Endothelial cell of umbilical vein (primary cell): ENCODE measurements at regions not wholly inside any gene's neighbourhood (a gene's known extent, or its start where the extent isn't known, plus 50 kb on each side); places are given as distances from the start of the nearest gene placed in this dataset.

Source experiments
- BruUV-seq: library from RNA; stranded (reverse); fragments of 400-500 nt; replicated peaks from 2 replicates; lab custom pipeline; 2021; lab: Mats Ljungman, UMichigan
- CTCF ChIA-PET: fragments of 300-600, 350-600 bp; sonication (Branson Sonifier 250); formaldehyde crosslinking; loops from one replicate; lab custom pipeline; 2021; ENCODE audit warnings: antibody characterized with exemption, inconsistent platforms; lab: Charles Lee
- POLR2A ChIA-PET: fragments of 300-600, 350-600 bp; sonication (Branson Sonifier 250); formaldehyde crosslinking; loops from one replicate; lab custom pipeline; 2021; ENCODE audit warnings: antibody characterized with exemption, inconsistent platforms; lab: Charles Lee
- DNase-seq: peaks from one replicate; pipeline ENCODE4 v3.0.0-alpha.2; 2011; ENCODE audit warnings: low read depth, low spot score
- FAIRE-seq: peaks from 2 replicates; lab custom pipeline; 2011; peaks lifted over from hg19 to GRCh38; lab: Jason Lieb, UNC
- H2AFZ ChIP-seq: 2 replicates; pipeline ENCODE4 v1.6.0; 2012; ENCODE audit warnings: low read depth, low read length, control low read depth, inconsistent platforms
- H3K27ac ChIP-seq: 2 replicates; pipeline ENCODE4 v1.5.1; 2011; ENCODE audit warnings: low read depth, mild to moderate bottlenecking, control low read depth, low read length, moderate library complexity; ENCODE audit not compliant: insufficient read depth
- H3K27me3 ChIP-seq, 2 experiments: 2 replicates each; pipeline versions ENCODE4 v1.6.0 to v1.6.1; 2011; ENCODE audit warnings: low read length in 2 of 2, mixed read lengths in 1 of 2; ENCODE audit not compliant: control insufficient read depth in 2 of 2, insufficient read depth in 2 of 2
- H3K36me3 ChIP-seq, 2 experiments: 2 replicates in 1 of 2; 3 replicates in 1 of 2; pipeline ENCODE4 v1.5.1; 2011; ENCODE audit warnings: low read length in 2 of 2, mild to moderate bottlenecking in 1 of 2, moderate library complexity in 1 of 2; ENCODE audit not compliant: control insufficient read depth in 2 of 2, insufficient read depth in 2 of 2; ENCODE audit errors: extremely low read depth in 1 of 2
- H3K4me1 ChIP-seq: 3 replicates; pipeline ENCODE4 v1.5.1; 2011; ENCODE audit warnings: mild to moderate bottlenecking, low read length; ENCODE audit not compliant: control insufficient read depth, insufficient read depth; ENCODE audit errors: extremely low read depth
- H3K4me2 ChIP-seq: 2 replicates; pipeline ENCODE4 v1.6.1; 2011; ENCODE audit warnings: low read length, control low read depth, mixed read lengths; ENCODE audit not compliant: insufficient read depth
- H3K4me3 ChIP-seq, 3 experiments: fragments of 200-600 bp in 1 of 3; sonication (generic), shearing (Covaris generic) in 1 of 3; replicated peaks in 1 of 3; 2 replicates each; pipeline ENCODE4 v1.5.1; 2011 to 2016; ENCODE audit warnings: control low read depth in 3 of 3, low read length in 3 of 3, mild to moderate bottlenecking in 2 of 3, inconsistent platforms in 1 of 3, low read depth in 1 of 3, moderate library complexity in 1 of 3; ENCODE audit not compliant: insufficient read depth in 1 of 3
- H3K79me2 ChIP-seq: 2 replicates; pipeline ENCODE4 v1.6.0; 2012; ENCODE audit warnings: low read length, inconsistent platforms; ENCODE audit not compliant: control insufficient read depth, insufficient read depth
- H3K9ac ChIP-seq: replicated peaks from 2 replicates; pipeline ENCODE3; 2011; ENCODE audit warnings: low read length, control low read depth; ENCODE audit not compliant: insufficient read depth; ENCODE audit errors: extremely low read depth
- H3K9me1 ChIP-seq: replicated peaks from 3 replicates; pipeline ENCODE4 v1.6.0; 2011; ENCODE audit warnings: mild to moderate bottlenecking, low read length; ENCODE audit not compliant: control insufficient read depth, insufficient read depth; ENCODE audit errors: extremely low read depth
- H3K9me3 ChIP-seq: replicated peaks from 2 replicates; pipeline ENCODE4 v1.5.1; 2012; ENCODE audit warnings: low read length, inconsistent platforms; ENCODE audit not compliant: control insufficient read depth, insufficient read depth
- H4K20me1 ChIP-seq: replicated peaks from 2 replicates; pipeline ENCODE3; 2011; ENCODE audit warnings: mild to moderate bottlenecking, low read length; ENCODE audit not compliant: control insufficient read depth, insufficient read depth; ENCODE audit errors: extremely low read depth
- EZH2 ChIP-seq: IDR thresholded peaks from 2 replicates; pipeline ENCODE4 v1.6.1; 2012; ENCODE audit warnings: borderline replicate concordance, low read depth, mild to moderate bottlenecking, moderate library complexity, low read length, inconsistent platforms; ENCODE audit not compliant: severe bottlenecking
- FOS ChIP-seq: IDR thresholded peaks from 2 replicates; pipeline ENCODE4 v1.6.1; 2011; ENCODE audit warnings: mild to moderate bottlenecking, low read length, moderate library complexity, borderline replicate concordance; ENCODE audit not compliant: insufficient read depth
- GATA2 ChIP-seq: IDR thresholded peaks from 2 replicates; pipeline ENCODE4 v1.7.0; 2011; ENCODE audit warnings: low read depth, mild to moderate bottlenecking, moderate library complexity, mixed read lengths, low read length; ENCODE audit not compliant: insufficient read length, insufficient read depth
- JUN ChIP-seq: IDR thresholded peaks from 2 replicates; pipeline ENCODE4 v1.6.1; 2011; ENCODE audit warnings: borderline replicate concordance, low read depth; ENCODE audit not compliant: insufficient read length, insufficient read depth
- MAX ChIP-seq: IDR thresholded peaks from 2 replicates; pipeline ENCODE4 v1.6.1; 2011; ENCODE audit not compliant: insufficient read depth, insufficient read length
- MYC ChIP-seq: IDR thresholded peaks from one replicate; pipeline ENCODE4 v1.6.1; 2011; ENCODE audit warnings: mild to moderate bottlenecking, low read depth, low read length
- POLR2A ChIP-seq: IDR thresholded peaks from 2 replicates; pipeline ENCODE4 v1.6.1; 2012; ENCODE audit warnings: low read depth, mild to moderate bottlenecking, control low read depth, low read length
- POLR2AphosphoS5 ChIP-seq: IDR thresholded peaks from 2 replicates; pipeline ENCODE4 v1.6.1; 2012; ENCODE audit warnings: low read depth, mild to moderate bottlenecking, control low read depth, low read length, moderate library complexity; ENCODE audit not compliant: insufficient read depth
- dilution Hi-C: fragments of 300-500 bp; cut with MboI; formaldehyde crosslinking; loops from one replicate; pipeline ENCODE4 v1.15.0; 2019; ENCODE audit warnings: low sequenced_read_pairs; ENCODE audit not compliant: extremely low pct_ligation_motif_present
- intact Hi-C: fragments of 100-400 bp; cut with micrococcal nuclease; formaldehyde crosslinking; loops from one replicate; pipeline ENCODE4 v1.10.0; 2022
- TF ChIP-seq, protein P1 (sequence below), 2 donors: IDR thresholded peaks; 1 replicate in 1 of 2; 2 replicates in 1 of 2; pipeline ENCODE4 v1.5.1; 2011; ENCODE audit warnings: low read length in 2 of 2, mild to moderate bottlenecking in 2 of 2, moderate library complexity in 2 of 2, control low read depth in 1 of 2, inconsistent platforms in 1 of 2, low read depth in 1 of 2; ENCODE audit not compliant: insufficient read depth in 1 of 2; ENCODE audit errors: extremely low read depth in 1 of 2

GRCh38 chr2:176732780-176733179 lies 463.5 kb downstream of the MTX2 start:
- no peaks in the 10 kb centered on the region for H4K20me1 ChIP-seq
- BruUV-seq = no TSS peak
- H3K4me1 ChIP-seq = no peaks in the 10 kb centered on the region
- no peaks in the 10 kb centered on the region for H3K79me2 ChIP-seq
- ChIA-PET POLR2A (no interaction called here), CTCF (no interaction called here)
- TF ChIP-seq EZH2 (no peak), POLR2A (no peak), JUN (no peak)
- H3K4me2 ChIP-seq = no peak overlapping the region
- FAIRE-seq (no peak), DNase-seq (no peak)
- no peak overlapping the region for H3K9ac ChIP-seq
- no peak overlapping the region for H3K27ac ChIP-seq
- H3K4me3 ChIP-seq = no peak overlapping the region
- dilution Hi-C loops (no loop called here), intact Hi-C loops (loop anchor here (5.0 kb wide), 1 partner anchor 415 kb away; no protein-coding TSS in a partner anchor)
- no peaks in the 10 kb centered on the region for H3K9me1 ChIP-seq
- no peaks in the 10 kb centered on the region for H3K36me3 ChIP-seq
- no peaks in the 10 kb centered on the region for H3K9me3 ChIP-seq
- no peak overlapping the region for H2AFZ ChIP-seq
- no peaks in the 10 kb centered on the region for H3K27me3 ChIP-seq

- intact Hi-C loops (loop anchor here (5.0 kb wide), 1 partner anchor 413 kb away; no protein-coding TSS in a partner anchor), dilution Hi-C loops (no loop called here)
- H3K36me3 ChIP-seq = no peaks in the 10 kb centered on the region
- no peaks in the 10 kb centered on the region for H4K20me1 ChIP-seq
- BruUV-seq = no TSS peak
- no peaks in the 10 kb centered on the region for H3K4me1 ChIP-seq
- POLR2A ChIA-PET = no interaction called here
- H3K9me1 ChIP-seq = no peaks in the 10 kb centered on the region
- H3K9me3 ChIP-seq = no peaks in the 10 kb centered on the region
- no peak overlapping the region for H3K4me3 ChIP-seq
- no peak overlapping the region for H3K9ac ChIP-seq
- no peak overlapping the region for H2AFZ ChIP-seq
- FAIRE-seq (no peak), DNase-seq (no peak)
- H3K27ac ChIP-seq = no peak overlapping the region
- no peaks in the 10 kb centered on the region for H3K27me3 ChIP-seq
- TF ChIP-seq MAX (no peak), EZH2 (no peak), MYC (no peak), GATA2 (no peak), POLR2A (no peak), FOS (no peak), JUN (no peak), POLR2AphosphoS5 (no peak)
- TF ChIP-seq, protein P1, sequence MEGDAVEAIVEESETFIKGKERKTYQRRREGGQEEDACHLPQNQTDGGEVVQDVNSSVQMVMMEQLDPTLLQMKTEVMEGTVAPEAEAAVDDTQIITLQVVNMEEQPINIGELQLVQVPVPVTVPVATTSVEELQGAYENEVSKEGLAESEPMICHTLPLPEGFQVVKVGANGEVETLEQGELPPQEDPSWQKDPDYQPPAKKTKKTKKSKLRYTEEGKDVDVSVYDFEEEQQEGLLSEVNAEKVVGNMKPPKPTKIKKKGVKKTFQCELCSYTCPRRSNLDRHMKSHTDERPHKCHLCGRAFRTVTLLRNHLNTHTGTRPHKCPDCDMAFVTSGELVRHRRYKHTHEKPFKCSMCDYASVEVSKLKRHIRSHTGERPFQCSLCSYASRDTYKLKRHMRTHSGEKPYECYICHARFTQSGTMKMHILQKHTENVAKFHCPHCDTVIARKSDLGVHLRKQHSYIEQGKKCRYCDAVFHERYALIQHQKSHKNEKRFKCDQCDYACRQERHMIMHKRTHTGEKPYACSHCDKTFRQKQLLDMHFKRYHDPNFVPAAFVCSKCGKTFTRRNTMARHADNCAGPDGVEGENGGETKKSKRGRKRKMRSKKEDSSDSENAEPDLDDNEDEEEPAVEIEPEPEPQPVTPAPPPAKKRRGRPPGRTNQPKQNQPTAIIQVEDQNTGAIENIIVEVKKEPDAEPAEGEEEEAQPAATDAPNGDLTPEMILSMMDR (IDR thresholded peaks at IDR 0.05; ENCODE audit: extremely low read depth in 1 of 2, insufficient read depth in 1 of 2, low read depth in 1 of 2, low read length in 2 of 2) = no peak
- CTCF ChIA-PET = interaction anchor here (0.7 kb wide), 1 partner anchor 11 kb away, joined by 3 read pairs; no protein-coding TSS in a partner anchor
- H3K79me2 ChIP-seq = no peaks in the 10 kb centered on the region
- H3K4me2 ChIP-seq = no peak overlapping the region
These were observed 464.6 kb downstream of the MTX2 start for GRCh38 chr2:176733698-176734430.
